Gastroesophageal sphincter (tissue), 3 donors: ENCODE measurements at regions not wholly inside any gene's neighbourhood (a gene's known extent, or its start where the extent isn't known, plus 50 kb on each side); places are given as distances from the start of the nearest gene placed in this dataset.

Source experiments
- CTCF ChIP-seq, 4 experiments: fragments of 200-600 bp in 2 of 4; fragments of 450-650 bp in 2 of 4; sonication (generic) in 1 of 4; IDR thresholded peaks; one replicate each; pipeline ENCODE4 v1.5.1; 2017 to 2019; ENCODE audit warnings: antibody characterized with exemption in 4 of 4, mild to moderate bottlenecking in 2 of 4, moderate library complexity in 2 of 4
- POLR2A ChIP-seq, 2 donors: fragments of 450-650 bp; IDR thresholded peaks; one replicate each; pipeline ENCODE4 v1.6.1; 2017; ENCODE audit warnings: antibody characterized with exemption in 2 of 2, mild to moderate bottlenecking in 2 of 2, moderate library complexity in 1 of 2
- POLR2AphosphoS5 ChIP-seq: sonication (generic); formaldehyde crosslinking; IDR thresholded peaks from one replicate; pipeline ENCODE4 v1.6.1; 2017; ENCODE audit warnings: antibody characterized with exemption

- TF ChIP-seq CTCF (IDR thresholded peaks at IDR 0.05), result no peak
- TF ChIP-seq POLR2A (IDR thresholded peaks at IDR 0.05), result no peak
- TF ChIP-seq POLR2AphosphoS5, result no peak
Observed at GRCh38 chr4:33063241-33063640, 2343.1 kb downstream of the PCDH7 start.
